Panc1 (cell line): ENCODE measurements at regions not wholly inside any gene's neighbourhood (a gene's known extent, or its start where the extent isn't known, plus 50 kb on each side); places are given as distances from the start of the nearest gene placed in this dataset.

Experiments used
- ATAC-seq: fragments of 200-7000 bp; cut with Tn5 transposase; 2 replicates; pipeline ENCODE4 v1.9.1; 2020; ENCODE audit warnings: mild to moderate bottlenecking, moderate library complexity
- BruUV-seq: library from RNA; stranded (reverse); fragments of 400-500 nt; replicated peaks from 2 replicates; lab custom pipeline; 2021; lab: Mats Ljungman, UMichigan
- CTCF ChIA-PET: fragments of 300-600 bp; sonication (Branson Sonifier 250); formaldehyde crosslinking; loops from one replicate; lab custom pipeline; 2022; ENCODE audit warnings: antibody characterized with exemption; lab: Charles Lee
- POLR2A ChIA-PET: fragments of 300-600 bp; sonication (Branson Sonifier 250); formaldehyde crosslinking; loops from one replicate; lab custom pipeline; 2022; ENCODE audit warnings: antibody characterized with exemption; lab: Charles Lee
- DNase-seq: peaks from one replicate; pipeline ENCODE4 v3.0.0-alpha.2; 2010; ENCODE audit warnings: low read depth, low spot score
- H3K27ac ChIP-seq: 2 replicates; pipeline ENCODE4 v1.5.1; 2011; ENCODE audit warnings: mild to moderate bottlenecking, low read length, inconsistent platforms
- H3K27me3 ChIP-seq: fragments of 200-500 bp; sonication (Bioruptor generic); 2 replicates; pipeline ENCODE4 v1.6.0; 2014; ENCODE audit warnings: low read length, inconsistent platforms; ENCODE audit not compliant: control insufficient read depth, insufficient read depth
- H3K36me3 ChIP-seq: fragments of 200-500 bp; sonication (Bioruptor generic); 2 replicates; pipeline ENCODE4 v1.5.1; 2014; ENCODE audit warnings: inconsistent platforms, mild to moderate bottlenecking, low read length, moderate library complexity; ENCODE audit not compliant: control insufficient read depth, insufficient read depth
- H3K4me1 ChIP-seq: 2 replicates; pipeline ENCODE4 v1.5.1; 2011; ENCODE audit warnings: inconsistent platforms, mild to moderate bottlenecking, low read length, moderate library complexity; ENCODE audit not compliant: control insufficient read depth, insufficient read depth
- H3K4me3 ChIP-seq, 2 experiments: 2 replicates each; pipeline ENCODE4 v1.5.1; 2011 to 2012; ENCODE audit warnings: low read depth in 2 of 2, low read length in 2 of 2, mild to moderate bottlenecking in 2 of 2, inconsistent platforms in 1 of 2, moderate library complexity in 1 of 2
- H3K9me3 ChIP-seq: fragments of 200-500 bp; sonication (Bioruptor generic); 2 replicates; pipeline ENCODE4 v1.5.1; 2014; ENCODE audit warnings: low read depth, mild to moderate bottlenecking, inconsistent platforms, low read length, moderate library complexity; ENCODE audit not compliant: control insufficient read depth, insufficient read depth
- POLR2AphosphoS5 ChIP-seq: IDR thresholded peaks from 2 replicates; pipeline ENCODE4 v1.6.1; 2012; ENCODE audit warnings: mild to moderate bottlenecking, low read depth, low read length, moderate library complexity
- REST ChIP-seq, 2 experiments: IDR thresholded peaks; 2 replicates each; pipeline ENCODE4 v1.6.1; 2011 to 2012; ENCODE audit warnings: low read depth in 2 of 2, control low read depth in 1 of 2, low read length in 1 of 2, mild to moderate bottlenecking in 1 of 2, moderate library complexity in 1 of 2; ENCODE audit not compliant: insufficient read depth in 1 of 2
- SIN3A ChIP-seq: IDR thresholded peaks from 2 replicates; pipeline ENCODE4 v1.6.1; 2012; ENCODE audit warnings: low read depth, mild to moderate bottlenecking, low read length, moderate library complexity, borderline replicate concordance; ENCODE audit not compliant: insufficient read depth
- TCF7L2 ChIP-seq: IDR thresholded peaks from 2 replicates; pipeline ENCODE4 v1.6.1; 2011; ENCODE audit warnings: mild to moderate bottlenecking, low read depth, low read length, inconsistent platforms
- in situ Hi-C: cut with HindIII; loops from 2 replicates; pipeline ENCODE4 v1.10.0; 2016; ENCODE audit warnings: low sequenced_read_pairs, low pct_unique_long_range_greater_than_20kb
- intact Hi-C: fragments of 100-400 bp; cut with micrococcal nuclease; formaldehyde crosslinking; loops from one replicate; pipeline ENCODE4 v1.10.0; 2022; ENCODE audit not compliant: unreplicated experiment
- TF ChIP-seq, protein P1 (sequence below): fragments of 450-650 bp; IDR thresholded peaks from 2 replicates; pipeline ENCODE4 v1.5.1; 2017; ENCODE audit warnings: mild to moderate bottlenecking

DNA sequence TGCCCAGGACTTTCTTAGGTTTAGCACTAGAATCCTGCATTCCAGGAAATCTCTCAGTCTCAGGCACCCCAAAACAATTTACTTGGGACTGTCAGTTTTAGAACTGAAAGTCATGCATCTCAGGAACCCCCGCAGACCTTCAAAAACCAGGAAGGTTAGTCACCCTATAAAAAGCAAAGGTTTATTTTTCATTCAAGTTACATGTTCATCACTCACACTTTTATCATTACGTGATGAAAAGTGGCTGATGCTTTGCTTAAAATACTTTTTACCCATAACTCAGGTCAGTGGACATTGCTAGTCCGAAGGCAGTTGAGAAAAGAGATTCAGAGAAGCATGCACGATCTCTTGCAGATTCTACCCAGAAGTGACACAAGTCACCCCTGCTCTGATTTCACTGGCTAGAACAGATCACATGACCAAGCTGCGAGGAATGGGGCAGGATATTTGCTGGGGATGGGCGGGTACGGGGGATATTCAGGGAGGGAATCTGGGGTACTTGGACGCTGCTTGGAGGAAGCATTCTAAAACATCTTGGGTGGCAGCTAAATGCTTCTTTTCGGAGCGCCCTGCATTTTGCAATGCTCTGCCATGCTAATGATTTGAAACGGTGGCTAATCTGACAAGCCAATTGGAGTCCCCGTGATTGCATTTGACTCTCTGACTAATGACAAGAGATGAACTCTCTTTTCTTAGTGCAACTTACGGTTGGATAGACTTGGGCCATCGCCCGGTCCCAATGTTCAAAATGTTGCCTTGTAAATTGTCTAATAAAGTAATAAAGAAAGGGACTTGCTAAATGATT is 110.2 kb downstream of the MIAT start:
- CTCF ChIA-PET, result no interaction called here
- Histone ChIP-seq H3K9me3 (no peaks in the 10 kb centered on the region), H3K27me3 (no peaks in the 10 kb centered on the region), H3K4me3 (no peak overlapping the region), H3K36me3 (no peaks in the 10 kb centered on the region), H3K27ac (no peak overlapping the region), H3K4me1 (no peaks in the 10 kb centered on the region)
- DNase-seq, result no peak
- ATAC-seq, result no peak
- in situ Hi-C loops, result no loop called here
- TF ChIP-seq POLR2AphosphoS5 (no peak), REST (IDR thresholded peaks at IDR 0.05; ENCODE audit: insufficient read depth in 1 of 2, low read depth in 2 of 2, low read length in 1 of 2) (no peak), SIN3A (no peak), TCF7L2 (no peak)
- TF ChIP-seq, protein P1, sequence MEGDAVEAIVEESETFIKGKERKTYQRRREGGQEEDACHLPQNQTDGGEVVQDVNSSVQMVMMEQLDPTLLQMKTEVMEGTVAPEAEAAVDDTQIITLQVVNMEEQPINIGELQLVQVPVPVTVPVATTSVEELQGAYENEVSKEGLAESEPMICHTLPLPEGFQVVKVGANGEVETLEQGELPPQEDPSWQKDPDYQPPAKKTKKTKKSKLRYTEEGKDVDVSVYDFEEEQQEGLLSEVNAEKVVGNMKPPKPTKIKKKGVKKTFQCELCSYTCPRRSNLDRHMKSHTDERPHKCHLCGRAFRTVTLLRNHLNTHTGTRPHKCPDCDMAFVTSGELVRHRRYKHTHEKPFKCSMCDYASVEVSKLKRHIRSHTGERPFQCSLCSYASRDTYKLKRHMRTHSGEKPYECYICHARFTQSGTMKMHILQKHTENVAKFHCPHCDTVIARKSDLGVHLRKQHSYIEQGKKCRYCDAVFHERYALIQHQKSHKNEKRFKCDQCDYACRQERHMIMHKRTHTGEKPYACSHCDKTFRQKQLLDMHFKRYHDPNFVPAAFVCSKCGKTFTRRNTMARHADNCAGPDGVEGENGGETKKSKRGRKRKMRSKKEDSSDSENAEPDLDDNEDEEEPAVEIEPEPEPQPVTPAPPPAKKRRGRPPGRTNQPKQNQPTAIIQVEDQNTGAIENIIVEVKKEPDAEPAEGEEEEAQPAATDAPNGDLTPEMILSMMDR, result no peak
- POLR2A ChIA-PET, result no interaction called here
- intact Hi-C loops, result no loop called here
- no TSS peak for BruUV-seq

DNA sequence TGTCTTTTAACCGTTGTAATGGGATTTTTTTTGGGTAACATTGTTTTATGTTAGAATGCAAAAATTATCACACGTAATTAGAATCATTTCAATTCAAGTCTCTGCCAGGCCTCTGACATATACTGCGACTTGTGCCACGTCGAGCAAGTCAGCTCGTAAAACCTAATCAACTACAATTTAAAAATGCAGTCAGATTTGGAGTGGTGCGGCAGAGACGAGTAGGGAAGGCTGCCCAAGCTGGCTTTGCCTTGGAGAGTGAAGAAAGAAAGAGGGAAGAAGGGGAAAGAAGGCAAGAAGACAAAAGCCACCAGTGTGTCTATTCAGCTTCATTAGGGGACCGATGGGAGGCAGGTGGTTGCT is 110.7 kb downstream of the MIAT start:
- intact Hi-C loops, result no loop called here
- Histone ChIP-seq H3K4me3 (no peak overlapping the region), H3K9me3 (no peaks in the 10 kb centered on the region), H3K27me3 (no peaks in the 10 kb centered on the region), H3K4me1 (no peaks in the 10 kb centered on the region), H3K36me3 (no peaks in the 10 kb centered on the region), H3K27ac (no peak overlapping the region)
- ChIA-PET CTCF (no interaction called here), POLR2A (no interaction called here)
- BruUV-seq, result no TSS peak
- ATAC-seq, result no peak
- DNase-seq, result no peak
- in situ Hi-C loops, result no loop called here
- TF ChIP-seq SIN3A, result no peak
- no peak for TF ChIP-seq POLR2AphosphoS5
- TF ChIP-seq, protein P1, result no peak
- TF ChIP-seq TCF7L2, result no peak
- no peak for TF ChIP-seq REST (IDR thresholded peaks at IDR 0.05; ENCODE audit: insufficient read depth in 1 of 2, low read depth in 2 of 2, low read length in 1 of 2)
